ENCODE measurements at regions not wholly inside any gene's neighbourhood (a gene's known extent, or its start where the extent isn't known, plus 50 kb on each side); places are given as distances from the start of the nearest gene placed in this dataset.

DNA sequence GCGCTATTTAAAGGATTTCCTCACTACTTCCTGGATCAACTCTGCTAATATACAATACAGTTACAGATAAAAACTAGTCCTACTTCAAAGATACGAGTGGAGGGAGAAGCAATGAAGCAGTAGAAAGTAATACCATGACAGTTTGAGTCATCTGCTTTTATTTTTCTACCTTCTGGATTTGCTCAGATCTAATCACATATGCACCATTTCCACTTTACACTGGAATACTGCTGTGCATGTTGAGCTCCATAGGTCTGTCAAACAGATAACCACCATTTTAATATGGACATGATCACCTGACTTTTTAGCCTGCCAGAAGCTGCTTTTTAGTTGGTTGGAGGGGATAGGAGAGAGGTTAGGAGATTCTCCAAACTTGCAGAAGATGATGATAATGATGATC is 92.5 kb downstream of the MMUT start:
- DNase-seq, result no peak
- no peaks in the 10 kb centered on the region for H3K36me3 Mint-ChIP-seq (ENCODE audit: low read depth)
- H3K27me3 Mint-ChIP-seq, result no peaks in the 10 kb centered on the region
- H3K4me1 Mint-ChIP-seq (ENCODE audit: low read depth), result no peaks in the 10 kb centered on the region
- no peak overlapping the region for H3K27ac Mint-ChIP-seq
- H3K4me3 Mint-ChIP-seq, result no peak overlapping the region
- H3K9me3 Mint-ChIP-seq, result peaks cover 12% of the 10 kb centered on the region

- Mint-ChIP-seq H3K36me3 (ENCODE audit: low read depth) (no peaks in the 10 kb centered on the region), H3K9me3 (peaks cover 14% of the 10 kb centered on the region)
Observed at GRCh38 chr6:49366539-49366938, 96.5 kb downstream of the MMUT start.

DNA sequence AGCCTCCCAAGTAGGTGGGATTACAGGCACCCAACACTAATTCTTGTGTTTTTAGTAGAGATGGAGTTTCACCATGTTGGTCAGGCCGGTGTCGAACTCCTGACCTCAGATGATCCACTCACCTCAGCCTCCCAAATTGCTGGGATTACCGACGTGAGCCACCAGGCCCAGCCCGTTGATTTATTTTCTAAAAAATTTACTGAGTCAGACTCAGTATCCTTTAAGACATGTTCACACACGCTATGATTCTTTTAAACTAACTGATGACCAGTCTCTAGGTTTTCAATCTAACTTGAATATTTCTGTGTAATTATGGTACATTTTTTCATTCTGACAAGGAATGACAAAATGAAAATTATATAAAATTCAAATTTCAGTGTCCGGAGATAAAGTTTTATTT is 114.5 kb downstream of the MMUT start:
- Mint-ChIP-seq H3K27ac (no peak overlapping the region), H3K4me1 (ENCODE audit: low read depth) (no peaks in the 10 kb centered on the region), H3K27me3 (no peaks in the 10 kb centered on the region), H3K9me3 (no peaks in the 10 kb centered on the region), H3K36me3 (ENCODE audit: low read depth) (no peaks in the 10 kb centered on the region), H3K4me3 (no peak overlapping the region)
- DNase-seq, result no peak

More at GRCh38 chr6:49366539-49366938, 96.5 kb downstream of the MMUT start:
- no peak for DNase-seq
- no peak overlapping the region for H3K4me3 Mint-ChIP-seq
- no peaks in the 10 kb centered on the region for H3K4me1 Mint-ChIP-seq (ENCODE audit: low read depth)
- H3K27ac Mint-ChIP-seq, result no peak overlapping the region
- no peaks in the 10 kb centered on the region for H3K27me3 Mint-ChIP-seq

DNA sequence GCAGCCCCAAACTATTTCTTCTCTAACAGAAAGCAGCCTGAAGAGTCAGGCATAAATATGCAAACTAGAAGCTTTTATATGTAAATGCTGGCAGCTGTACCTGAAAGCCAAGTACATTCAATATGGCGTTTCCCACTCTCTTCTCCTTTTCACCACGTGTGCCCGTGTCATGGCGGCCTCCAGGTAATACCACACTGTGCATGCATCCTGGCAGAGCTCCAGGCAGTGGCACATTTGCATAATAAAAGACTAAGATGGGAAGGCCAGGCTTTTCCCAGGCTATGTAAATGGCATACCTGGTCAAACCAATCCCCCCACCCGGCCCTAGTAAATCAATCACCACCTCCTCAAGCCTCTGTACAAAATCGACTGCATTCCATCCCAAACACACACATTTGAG is 120.6 kb downstream of the MMUT start:
- no peak overlapping the region for H3K27ac Mint-ChIP-seq

DNA sequence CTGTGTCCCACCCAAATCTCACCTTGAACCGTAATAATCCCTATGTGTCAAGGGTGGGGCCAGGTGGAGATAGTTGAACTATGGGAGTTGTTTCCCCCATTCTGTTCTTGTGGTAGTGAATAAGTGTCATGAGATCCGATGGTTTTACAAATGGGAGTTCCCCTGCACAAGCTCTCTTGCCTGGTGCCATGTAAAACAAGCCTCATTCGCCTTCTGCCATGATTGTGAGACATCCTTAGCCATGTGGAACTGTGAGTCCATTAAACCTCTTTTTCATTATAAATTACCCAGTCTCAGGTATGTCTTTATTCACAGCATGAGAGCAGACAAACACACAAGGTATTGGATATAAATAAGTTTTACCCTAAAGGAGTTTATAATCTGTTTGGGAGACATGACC is 121.2 kb downstream of the MMUT start:
- H3K36me3 Mint-ChIP-seq (ENCODE audit: low read depth), result no peaks in the 10 kb centered on the region
- no peaks in the 10 kb centered on the region for H3K4me1 Mint-ChIP-seq (ENCODE audit: low read depth)
- no peak for DNase-seq
- H3K27ac Mint-ChIP-seq, result no peak overlapping the region
- no peaks in the 10 kb centered on the region for H3K9me3 Mint-ChIP-seq
- no peak overlapping the region for H3K4me3 Mint-ChIP-seq
- no peaks in the 10 kb centered on the region for H3K27me3 Mint-ChIP-seq

More for the DNA sequence above, 120.6 kb downstream of the MMUT start:
- Mint-ChIP-seq H3K9me3 (no peaks in the 10 kb centered on the region), H3K4me3 (no peak overlapping the region), H3K36me3 (ENCODE audit: low read depth) (no peaks in the 10 kb centered on the region), H3K4me1 (ENCODE audit: low read depth) (no peaks in the 10 kb centered on the region), H3K27me3 (no peaks in the 10 kb centered on the region)
- no peak for DNase-seq

DNA sequence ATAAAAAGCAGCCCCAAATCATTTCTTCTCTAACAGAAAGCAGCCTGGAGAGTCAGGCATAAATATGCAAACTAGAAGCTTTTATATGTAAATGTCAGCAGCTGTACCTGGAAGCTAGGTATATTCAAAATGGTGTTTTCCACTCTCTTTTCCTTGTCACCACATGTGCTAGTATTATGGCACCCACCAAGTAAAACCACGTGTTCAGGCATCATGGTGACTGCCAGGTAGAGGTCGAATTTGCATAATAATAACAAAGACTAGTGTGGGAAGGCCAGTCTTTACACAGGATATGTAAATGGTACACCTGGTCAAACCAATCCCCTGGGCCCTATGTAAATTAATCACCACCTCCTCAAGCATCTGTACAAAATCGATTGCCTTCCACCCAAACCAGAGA is 124.0 kb downstream of the MMUT start:
- no peak overlapping the region for H3K4me3 Mint-ChIP-seq
- H3K36me3 Mint-ChIP-seq (ENCODE audit: low read depth), result no peaks in the 10 kb centered on the region
- DNase-seq, result no peak
- no peak overlapping the region for H3K27ac Mint-ChIP-seq
- no peaks in the 10 kb centered on the region for H3K27me3 Mint-ChIP-seq
- H3K4me1 Mint-ChIP-seq (ENCODE audit: low read depth), result no peaks in the 10 kb centered on the region
- peaks cover 6% of the 10 kb centered on the region for H3K9me3 Mint-ChIP-seq

DNA sequence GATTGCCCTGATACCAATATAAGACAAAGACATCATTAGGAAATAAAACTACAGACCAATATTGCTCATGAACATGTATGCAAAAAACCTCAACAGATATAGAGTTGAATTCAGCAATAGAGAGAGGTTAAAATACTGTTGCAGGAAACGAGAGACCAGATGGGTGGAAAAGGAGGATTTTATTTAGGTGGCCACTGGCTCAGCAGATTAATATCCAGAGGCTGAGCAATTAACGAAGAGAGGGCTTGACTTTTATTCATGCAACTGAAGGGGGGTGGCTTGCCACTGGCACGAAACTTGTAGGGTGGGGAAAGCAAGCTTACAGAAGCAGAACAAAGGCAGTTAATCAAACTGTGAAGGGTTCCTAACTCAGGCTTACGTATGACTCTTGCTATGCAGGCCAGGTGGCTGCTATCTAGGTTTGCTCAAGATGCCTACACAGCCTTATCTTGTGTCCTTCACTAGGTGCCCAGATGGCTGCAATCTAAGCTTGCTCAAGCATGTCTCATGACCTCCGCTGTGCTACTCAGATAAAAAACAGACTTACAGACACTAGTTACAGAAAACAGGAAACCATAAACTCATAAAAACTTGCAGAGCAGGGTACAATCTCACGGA is 126.4 kb downstream of the MMUT start:
- Mint-ChIP-seq H3K4me1 (ENCODE audit: low read depth) (no peaks in the 10 kb centered on the region), H3K4me3 (no peak overlapping the region), H3K9me3 (peaks cover 6% of the 10 kb centered on the region), H3K36me3 (ENCODE audit: low read depth) (no peaks in the 10 kb centered on the region), H3K27ac (no peak overlapping the region), H3K27me3 (no peaks in the 10 kb centered on the region)
- DNase-seq, result no peak

DNA sequence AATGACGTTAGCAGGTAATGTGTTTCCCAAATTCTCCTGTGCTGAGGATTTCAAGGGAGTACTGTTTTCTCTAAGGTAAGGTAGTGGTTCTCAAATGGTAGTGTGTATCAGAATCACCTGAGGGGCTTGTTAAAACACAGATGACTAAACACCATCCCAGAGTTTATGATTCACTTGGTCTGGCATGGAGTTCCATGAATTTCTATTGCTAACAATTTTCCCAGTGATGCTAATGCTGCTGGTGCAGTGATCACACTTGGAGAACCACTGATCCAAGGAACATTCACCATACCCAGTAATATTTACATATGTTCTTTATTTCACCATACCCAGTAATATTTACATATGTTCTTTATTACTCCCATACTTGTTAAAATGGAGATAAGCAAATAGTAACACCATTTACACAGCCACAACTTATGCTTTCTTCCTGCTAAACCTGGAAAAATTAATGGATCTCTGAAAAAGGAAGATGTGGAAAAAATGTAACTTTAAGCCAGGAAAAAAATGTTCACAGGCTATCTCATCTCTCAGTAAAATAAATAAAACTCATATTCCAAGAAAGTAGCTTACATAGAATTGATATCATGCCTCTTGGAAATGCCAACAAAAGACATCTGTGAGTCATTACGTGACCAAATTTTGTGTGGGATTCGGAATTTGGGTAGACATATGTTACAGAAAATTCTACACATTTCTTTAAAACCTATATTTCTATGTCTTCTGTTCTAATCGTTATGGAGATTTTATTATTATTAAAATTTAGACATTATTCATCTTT is 129.5 kb downstream of the MMUT start:
- no peak for DNase-seq
- H3K4me3 Mint-ChIP-seq, result no peak overlapping the region
- no peaks in the 10 kb centered on the region for H3K4me1 Mint-ChIP-seq (ENCODE audit: low read depth)
- no peak overlapping the region for H3K27ac Mint-ChIP-seq
- no peaks in the 10 kb centered on the region for H3K27me3 Mint-ChIP-seq
- peaks cover 6% of the 10 kb centered on the region for H3K9me3 Mint-ChIP-seq
- no peaks in the 10 kb centered on the region for H3K36me3 Mint-ChIP-seq (ENCODE audit: low read depth)

DNA sequence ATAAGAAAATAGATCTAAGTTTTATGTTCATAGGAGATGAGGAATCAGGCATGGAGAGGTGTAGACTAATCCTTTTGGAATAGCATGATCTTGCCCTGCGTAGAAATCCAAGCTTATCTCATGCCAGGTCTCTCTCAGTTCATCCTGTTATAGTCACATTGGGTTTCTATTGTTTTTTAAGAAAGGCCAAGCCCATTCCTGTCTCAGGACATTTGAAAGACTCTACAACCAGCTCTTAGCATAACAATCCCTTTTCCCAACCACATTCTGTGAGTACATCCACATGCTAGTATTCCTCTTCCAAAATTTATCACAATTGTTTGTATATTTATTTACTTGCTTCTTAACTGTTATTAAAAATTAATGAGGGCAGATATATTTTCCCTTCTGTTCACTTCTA is 130.3 kb downstream of the MMUT start:
- DNase-seq, result no peak
- Mint-ChIP-seq H3K27me3 (no peaks in the 10 kb centered on the region), H3K4me1 (ENCODE audit: low read depth) (no peaks in the 10 kb centered on the region), H3K4me3 (no peak overlapping the region), H3K9me3 (peaks cover 6% of the 10 kb centered on the region), H3K36me3 (ENCODE audit: low read depth) (no peaks in the 10 kb centered on the region), H3K27ac (no peak overlapping the region)

DNA sequence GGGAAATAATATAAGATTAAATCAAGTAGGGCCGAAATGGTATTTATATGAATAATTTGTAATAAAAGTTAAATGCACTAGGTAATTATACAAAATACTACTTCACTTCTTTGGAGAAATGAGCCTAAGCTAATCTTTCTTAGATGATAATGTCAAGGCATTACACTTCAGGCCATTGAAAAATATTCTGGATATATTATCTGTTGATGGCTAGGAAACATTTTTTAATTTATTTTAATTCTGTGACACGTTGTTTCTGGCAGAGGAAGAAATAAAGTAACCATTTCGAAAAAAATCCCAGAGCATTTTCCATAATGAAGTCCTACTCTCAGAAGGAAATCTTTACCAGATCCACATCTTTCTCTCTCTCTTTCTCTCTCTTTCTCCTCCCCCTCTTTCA is 133.9 kb downstream of the MMUT start:
- H3K9me3 Mint-ChIP-seq, result no peaks in the 10 kb centered on the region
- H3K27me3 Mint-ChIP-seq, result no peaks in the 10 kb centered on the region
- H3K36me3 Mint-ChIP-seq (ENCODE audit: low read depth), result no peaks in the 10 kb centered on the region
- H3K4me1 Mint-ChIP-seq (ENCODE audit: low read depth), result no peaks in the 10 kb centered on the region
- H3K4me3 Mint-ChIP-seq, result no peak overlapping the region
- no peak for DNase-seq
- no peak overlapping the region for H3K27ac Mint-ChIP-seq

DNA sequence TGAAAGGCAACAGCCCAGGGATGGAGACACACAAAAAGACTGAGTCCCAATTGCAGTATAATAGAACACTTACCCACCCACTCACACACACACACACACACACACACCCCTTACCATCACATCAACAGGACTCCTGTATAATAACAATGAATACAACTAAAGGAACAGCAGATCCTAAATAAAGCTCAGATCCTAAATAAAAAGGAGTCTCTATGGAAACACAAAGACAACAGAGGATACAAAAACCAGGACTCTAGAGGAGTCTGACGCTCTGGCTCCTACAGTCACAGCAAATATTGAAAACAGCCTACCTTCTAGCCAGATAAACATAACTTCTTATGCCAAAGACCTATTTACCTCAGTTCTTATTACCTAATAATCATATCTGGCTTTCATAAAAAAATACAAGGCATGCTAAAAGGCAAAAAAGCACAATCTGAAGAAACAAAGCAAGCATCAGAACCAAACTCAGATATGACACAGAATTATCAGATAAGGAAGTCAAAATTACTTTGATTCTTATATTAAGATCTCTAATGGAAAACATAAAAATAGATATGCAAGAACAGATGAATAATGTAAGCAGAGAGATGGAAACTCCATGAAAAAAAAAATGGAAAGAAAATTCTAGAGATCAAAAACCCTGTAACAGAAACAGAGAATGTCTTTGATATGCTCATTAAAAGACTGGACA is 134.9 kb downstream of the MMUT start:
- no peak overlapping the region for H3K27ac Mint-ChIP-seq

GRCh38 chr6:49327571-49327970 is 135.5 kb downstream of the MMUT start:
- H3K36me3 Mint-ChIP-seq (ENCODE audit: low read depth), result no peaks in the 10 kb centered on the region
- H3K27ac Mint-ChIP-seq, result no peak overlapping the region
- H3K27me3 Mint-ChIP-seq, result no peaks in the 10 kb centered on the region
- H3K9me3 Mint-ChIP-seq, result no peaks in the 10 kb centered on the region
- no peaks in the 10 kb centered on the region for H3K4me1 Mint-ChIP-seq (ENCODE audit: low read depth)
- H3K4me3 Mint-ChIP-seq, result no peak overlapping the region
- DNase-seq, result no peak

More for the DNA sequence above, 134.9 kb downstream of the MMUT start:
- Mint-ChIP-seq H3K27me3 (no peaks in the 10 kb centered on the region), H3K36me3 (ENCODE audit: low read depth) (no peaks in the 10 kb centered on the region), H3K4me3 (no peak overlapping the region), H3K4me1 (ENCODE audit: low read depth) (no peaks in the 10 kb centered on the region), H3K9me3 (no peaks in the 10 kb centered on the region)
- no peak for DNase-seq

- H3K36me3 Mint-ChIP-seq (ENCODE audit: low read depth), result no peaks in the 10 kb centered on the region
- no peak for DNase-seq
Observed at GRCh38 chr6:49327005-49327404, 136.0 kb downstream of the MMUT start.

GRCh38 chr6:49326347-49326746 is 136.7 kb downstream of the MMUT start:
- H3K9me3 Mint-ChIP-seq, result peaks cover 3% of the 10 kb centered on the region
- no peak for DNase-seq
- H3K27ac Mint-ChIP-seq, result no peak overlapping the region
- H3K4me1 Mint-ChIP-seq (ENCODE audit: low read depth), result no peaks in the 10 kb centered on the region
- no peaks in the 10 kb centered on the region for H3K36me3 Mint-ChIP-seq (ENCODE audit: low read depth)
- no peaks in the 10 kb centered on the region for H3K27me3 Mint-ChIP-seq
- H3K4me3 Mint-ChIP-seq, result no peak overlapping the region

More at GRCh38 chr6:49327005-49327404, 136.0 kb downstream of the MMUT start:
- Mint-ChIP-seq H3K4me1 (ENCODE audit: low read depth) (no peaks in the 10 kb centered on the region), H3K4me3 (no peak overlapping the region), H3K27me3 (no peaks in the 10 kb centered on the region), H3K27ac (no peak overlapping the region), H3K9me3 (no peaks in the 10 kb centered on the region)

DNA sequence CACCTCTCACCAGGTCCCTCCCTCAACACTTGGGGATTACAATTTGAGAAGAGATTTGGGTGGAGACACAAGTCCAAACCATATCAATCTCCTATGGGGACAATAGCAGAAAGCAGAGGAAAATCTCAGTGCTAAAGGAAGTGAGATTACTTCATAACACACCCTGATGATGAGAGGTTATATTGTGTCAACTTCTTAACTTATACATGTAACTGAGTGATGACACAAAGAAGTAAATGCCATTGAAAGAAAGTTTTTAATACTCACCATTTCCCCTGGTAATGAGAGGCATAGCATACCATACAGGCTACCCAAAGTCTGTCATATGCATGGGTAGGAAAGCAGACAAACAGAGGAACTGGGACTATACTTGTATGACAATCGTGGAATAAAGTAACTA is 137.2 kb downstream of the MMUT start:
- Mint-ChIP-seq H3K27me3 (no peaks in the 10 kb centered on the region), H3K9me3 (peaks cover 3% of the 10 kb centered on the region), H3K27ac (no peak overlapping the region), H3K36me3 (ENCODE audit: low read depth) (no peaks in the 10 kb centered on the region), H3K4me1 (ENCODE audit: low read depth) (no peaks in the 10 kb centered on the region), H3K4me3 (no peak overlapping the region)
- no peak for DNase-seq

Measured in activated T-cell treated with anti-CD3 and anti-CD28 coated beads, Interleukin-2, amount 50 U/mL, for 24 hours (primary cell).